ENCODE measurements at regions not wholly inside any gene's neighbourhood (a gene's known extent, or its start where the extent isn't known, plus 50 kb on each side); places are given as distances from the start of the nearest gene placed in this dataset.
"Not testable (repeated sequence)": the region's sequence is repeated elsewhere in the genome, so short reads cannot be mapped to it uniquely, and the experiment has no call there.

DNA sequence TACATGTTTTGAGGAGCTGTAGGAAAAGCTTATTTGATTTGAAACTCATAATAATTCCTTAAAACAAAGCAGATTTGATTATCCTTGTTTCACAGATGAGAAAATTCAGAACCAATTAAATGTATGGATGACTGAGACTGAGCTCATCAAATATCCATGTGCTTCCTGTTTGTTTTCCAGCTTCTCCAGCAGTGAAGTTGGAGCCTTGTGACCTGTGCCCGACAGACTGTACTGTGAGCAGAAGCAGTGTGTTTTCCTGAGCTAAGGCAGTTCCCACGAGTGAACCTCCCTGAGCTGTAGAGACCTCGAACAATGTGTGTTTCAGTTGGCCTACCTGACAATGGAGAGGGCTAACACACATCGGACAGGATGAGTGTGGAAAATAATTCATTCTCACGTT lies 599.5 kb upstream of the NRSN1 start:
- DNase-seq = no peak

GRCh38 chr6:23529902-23530301 lies 596.1 kb upstream of the NRSN1 start:
- DNase-seq = no peak

DNA sequence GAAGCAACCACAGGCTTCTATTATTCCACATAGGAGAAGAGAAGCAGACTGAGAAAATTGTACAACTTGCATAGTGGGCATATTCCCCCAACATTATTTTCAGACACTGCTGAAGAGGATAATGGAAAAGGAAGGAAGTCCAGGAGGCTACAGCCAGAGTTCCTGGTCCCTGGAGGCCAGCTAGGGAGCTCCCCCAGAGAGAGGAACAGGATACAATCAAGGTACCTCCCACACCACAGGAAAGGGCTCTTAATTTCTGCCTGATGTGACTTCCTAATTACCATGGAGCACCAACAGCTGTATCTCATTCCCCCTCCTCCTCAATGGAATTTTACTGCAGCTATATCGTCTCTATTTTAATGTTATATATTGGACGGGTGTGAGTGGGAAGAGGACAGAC lies 594.3 kb upstream of the NRSN1 start:
- DNase-seq = peak; percentile 23

GRCh38 chr6:23532227-23532626 lies 593.8 kb upstream of the NRSN1 start:
- DNase-seq = peak; percentile 20

DNA sequence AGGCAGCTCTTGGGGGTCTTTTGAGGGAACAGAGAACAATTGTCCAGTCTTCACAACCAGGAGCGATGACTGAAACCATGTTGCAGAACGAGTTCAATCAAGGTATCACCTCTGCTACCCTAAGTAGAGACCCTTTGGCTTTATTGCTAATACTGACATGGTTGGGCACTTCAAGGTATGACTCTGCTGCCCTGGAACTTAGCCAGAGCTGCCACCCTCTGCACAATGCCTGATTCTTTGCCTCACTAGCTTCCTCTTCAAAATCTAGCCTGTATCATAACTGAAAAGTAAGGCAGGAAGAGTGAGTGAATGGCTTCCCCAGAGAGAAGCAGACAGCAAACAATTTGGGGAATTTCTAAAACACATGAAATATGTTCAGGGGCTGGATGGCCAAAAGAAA lies 592.7 kb upstream of the NRSN1 start:
- DNase-seq = no peak

DNA sequence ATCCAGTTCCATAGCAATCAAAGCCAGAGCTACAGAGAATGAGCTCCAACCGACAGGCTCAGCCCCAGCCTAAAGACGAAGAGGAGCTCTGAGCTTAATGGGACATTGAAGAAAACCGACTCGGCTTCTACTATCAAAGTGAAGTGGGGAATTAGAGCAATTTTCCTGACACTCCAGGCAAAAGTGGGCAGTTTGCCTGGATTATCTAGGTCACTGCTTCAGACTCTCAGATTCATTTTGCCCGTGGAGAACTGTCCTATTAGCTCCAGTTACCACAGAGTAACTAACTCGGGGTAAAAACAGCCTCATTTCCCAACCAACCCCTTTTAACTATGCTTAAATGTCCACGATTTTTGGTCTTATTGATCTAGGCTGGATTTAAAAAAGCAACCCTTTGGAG lies 592.1 kb upstream of the NRSN1 start:
- peak; percentile 13 for DNase-seq

GRCh38 chr6:23534351-23534750 lies 591.7 kb upstream of the NRSN1 start:
- peak; percentile 48 for DNase-seq

GRCh38 chr6:23535101-23535500 lies 590.9 kb upstream of the NRSN1 start:
- DNase-seq = peak; percentile 52

DNA sequence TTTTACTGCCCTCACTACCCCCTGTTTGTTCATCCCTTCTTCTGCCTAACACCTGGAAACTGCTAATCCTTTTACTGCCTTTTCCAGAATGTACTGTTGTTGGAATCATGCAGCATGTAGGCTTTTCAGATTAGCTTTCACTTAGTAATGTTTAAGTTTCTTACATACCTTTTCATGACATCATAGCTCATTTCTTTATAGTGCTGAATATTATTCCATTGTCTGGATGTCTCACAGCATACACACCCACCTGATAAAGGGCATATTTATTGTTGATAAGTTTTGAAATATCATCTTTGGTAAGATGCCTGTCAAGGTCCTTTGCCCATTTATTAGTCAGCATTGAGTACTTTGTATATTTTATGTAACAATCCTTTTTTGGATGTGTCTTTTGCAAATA lies 588.2 kb upstream of the NRSN1 start:
- DNase-seq = no peak

GRCh38 chr6:23547851-23548250 lies 578.2 kb upstream of the NRSN1 start:
- no peak for DNase-seq

DNA sequence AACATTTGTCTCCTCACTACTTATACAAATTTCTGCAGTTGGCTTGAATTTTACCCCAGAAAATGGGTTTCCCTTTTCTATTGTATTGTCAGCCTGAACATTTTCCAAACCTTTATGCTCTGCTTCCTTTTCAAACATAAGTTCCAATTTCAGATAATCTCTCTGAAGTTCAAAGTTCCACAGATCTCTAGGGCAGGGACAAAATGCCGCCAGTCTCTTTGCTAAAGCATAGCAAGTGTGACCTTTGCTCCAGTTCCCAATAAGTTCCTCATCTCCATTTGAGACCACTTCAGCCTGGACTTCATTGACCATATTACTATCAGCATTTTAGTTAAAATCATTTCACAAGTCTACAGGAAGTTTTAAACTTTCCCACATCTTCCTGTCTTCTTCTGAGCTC lies 571.1 kb upstream of the NRSN1 start:
- DNase-seq = not testable (repeated sequence)

DNA sequence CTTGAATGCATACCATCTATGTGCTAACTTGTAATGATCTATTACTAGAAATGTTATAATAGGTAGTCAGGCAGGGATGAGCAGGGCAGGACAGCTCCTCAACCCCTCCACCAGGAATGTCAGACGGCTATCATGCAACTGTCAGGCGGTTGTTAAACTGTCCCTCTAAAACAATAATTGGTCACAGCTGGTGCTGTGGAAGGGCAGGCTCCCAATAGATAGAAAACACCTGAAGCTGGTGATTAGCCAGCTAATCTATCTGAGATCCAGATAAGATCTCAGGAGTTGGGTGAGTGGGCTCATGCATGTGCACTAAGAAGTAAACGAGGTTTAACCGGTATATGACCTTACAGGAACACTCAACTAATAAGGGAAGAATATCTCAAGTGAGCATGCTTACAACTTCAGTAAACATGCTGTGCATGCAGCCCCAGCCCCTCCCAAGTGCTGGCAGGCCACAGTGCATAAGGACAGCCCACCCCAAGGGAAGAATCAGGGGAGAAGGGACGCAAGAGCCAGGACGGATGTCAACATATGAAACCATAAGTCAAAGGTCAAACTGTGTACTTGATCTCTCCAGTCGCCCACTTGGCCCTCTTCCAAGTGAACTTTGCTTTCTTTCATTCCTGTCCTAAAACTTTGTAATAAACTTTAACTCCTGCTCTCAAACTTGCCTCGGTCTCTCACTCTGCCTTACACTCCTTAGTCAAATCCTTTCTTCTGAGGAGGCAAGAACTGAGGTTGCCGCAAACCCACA lies 566.2 kb upstream of the NRSN1 start:
- DNase-seq = no peak

- no peak for DNase-seq
Measured at GRCh38 chr6:23561732-23562131, 564.3 kb upstream of the NRSN1 start.

DNA sequence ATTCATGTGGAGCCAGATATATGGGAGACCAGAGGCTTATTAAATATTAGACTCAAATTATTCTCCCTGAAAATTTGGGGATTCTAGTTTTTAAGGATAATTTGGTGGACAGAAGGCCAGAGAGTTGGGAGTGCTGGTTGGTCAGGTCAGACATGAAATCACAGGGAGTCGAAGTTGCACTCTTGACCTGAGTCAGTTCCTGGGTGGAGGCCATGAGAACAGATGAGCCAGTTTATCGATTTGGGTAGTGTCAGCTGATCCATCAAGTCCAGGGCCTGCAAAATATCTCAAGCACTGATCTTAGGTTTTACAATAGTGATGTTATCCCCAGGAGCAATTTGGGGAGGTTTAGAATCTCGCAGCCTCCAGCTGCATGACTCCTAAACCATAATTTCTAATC lies 563.5 kb upstream of the NRSN1 start:
- no peak for DNase-seq

DNA sequence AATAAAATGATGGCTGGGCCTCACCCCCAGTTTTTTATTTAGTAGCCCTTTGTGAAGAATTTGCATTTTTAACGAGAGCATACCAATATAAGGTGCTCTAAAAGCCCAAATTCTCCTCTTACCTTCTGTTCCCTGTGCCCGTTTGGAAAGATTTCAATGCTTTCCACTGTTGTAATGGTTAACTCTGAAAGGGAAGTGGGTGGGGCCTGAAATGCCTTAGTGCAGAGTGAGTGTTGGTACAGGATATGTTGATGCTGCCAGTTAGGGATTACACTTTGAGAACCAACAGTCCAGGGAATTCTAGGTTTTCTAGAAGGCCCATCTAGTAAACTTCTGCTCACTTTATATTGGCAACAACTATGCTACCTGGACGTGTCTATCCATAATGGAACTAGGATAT lies 562.7 kb upstream of the NRSN1 start:
- no peak for DNase-seq

DNA sequence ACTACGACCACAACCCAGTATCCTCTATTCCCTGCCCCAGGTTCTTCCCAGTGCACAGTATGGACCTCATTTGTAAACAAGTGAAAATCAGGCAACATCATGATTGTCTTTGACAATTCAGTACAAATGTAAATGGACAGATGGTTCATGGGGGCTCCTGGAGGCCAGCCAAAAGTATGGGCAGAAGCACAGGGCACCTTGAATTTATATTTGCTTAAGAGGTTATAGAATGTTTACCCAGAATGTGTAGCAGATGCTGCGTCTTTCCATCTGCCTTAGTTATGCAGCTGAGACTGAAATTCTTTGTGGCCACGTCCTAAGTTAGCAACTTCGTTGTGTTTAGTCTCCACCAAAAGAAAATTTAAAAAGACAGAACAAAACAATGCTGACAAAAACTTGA lies 559.6 kb upstream of the NRSN1 start:
- DNase-seq = no peak

DNA sequence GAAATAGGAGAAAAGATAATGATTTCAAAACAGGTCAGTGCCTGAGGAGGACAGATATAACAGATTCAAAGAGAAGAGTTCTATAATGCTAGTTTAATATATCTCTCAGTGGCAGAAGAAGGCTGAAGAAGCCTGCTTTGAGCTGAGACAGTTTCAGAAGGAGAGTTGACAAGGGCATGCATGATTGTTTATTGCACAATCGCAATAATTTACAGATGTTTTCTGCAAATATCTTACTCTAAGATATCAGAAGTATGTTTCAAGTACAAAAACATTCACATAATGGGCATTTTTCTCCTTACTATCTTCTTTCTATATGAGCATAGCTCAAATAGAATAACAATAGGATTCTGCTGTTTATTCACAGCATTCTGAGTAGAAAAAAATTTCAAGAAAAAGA lies 557.7 kb upstream of the NRSN1 start:
- no peak for DNase-seq

DNA sequence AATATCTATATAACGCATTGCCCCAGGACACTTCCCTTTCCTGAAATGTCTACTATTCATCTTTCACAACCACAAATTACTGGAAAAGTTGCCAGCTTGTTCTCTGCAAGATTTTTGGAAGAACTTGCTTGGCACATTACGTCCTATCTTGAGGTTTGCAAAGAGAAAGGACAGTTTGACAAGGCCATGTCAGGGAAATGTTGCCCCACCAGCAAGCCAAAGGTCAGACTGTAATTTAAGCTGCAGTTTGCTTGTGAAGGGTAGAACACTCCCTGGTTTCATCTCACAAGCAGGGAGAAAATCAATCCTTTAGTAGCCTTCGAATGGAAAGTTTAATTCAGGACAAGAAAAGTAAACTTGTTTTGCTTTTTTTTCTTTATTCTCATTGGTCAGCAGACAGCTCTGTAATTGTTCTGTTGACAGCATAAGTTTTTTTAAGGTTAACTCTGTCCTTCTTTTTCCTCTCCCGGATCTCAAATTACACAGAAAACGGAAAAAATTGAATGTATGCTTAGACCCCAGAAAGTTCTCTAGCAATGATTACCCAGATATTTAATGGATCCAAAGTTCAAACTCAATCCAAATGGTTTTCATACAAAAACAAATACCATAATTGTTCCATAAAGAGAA lies 541.8 kb upstream of the NRSN1 start:
- no peak for DNase-seq

DNA sequence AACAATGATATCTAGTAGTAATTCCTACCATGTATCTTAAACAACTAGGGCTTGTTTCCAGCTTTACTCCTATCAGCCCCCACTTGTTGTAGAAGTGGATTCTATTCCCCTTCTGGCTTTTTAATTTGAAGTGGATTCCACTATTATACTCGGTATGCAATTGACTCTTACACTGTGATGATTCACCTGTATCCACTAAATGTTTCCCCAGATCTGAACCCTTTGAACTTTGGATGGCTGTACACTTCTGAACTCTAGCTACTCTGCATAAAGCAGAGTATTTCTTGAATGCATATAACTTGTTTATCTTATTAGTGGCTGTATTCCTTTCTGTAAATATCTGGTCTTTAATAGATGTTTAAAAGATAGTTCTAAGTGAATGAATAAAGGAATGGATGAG lies 538.4 kb upstream of the NRSN1 start:
- DNase-seq = no peak

GRCh38 chr6:23589811-23590210 lies 536.2 kb upstream of the NRSN1 start:
- DNase-seq = no peak

DNA sequence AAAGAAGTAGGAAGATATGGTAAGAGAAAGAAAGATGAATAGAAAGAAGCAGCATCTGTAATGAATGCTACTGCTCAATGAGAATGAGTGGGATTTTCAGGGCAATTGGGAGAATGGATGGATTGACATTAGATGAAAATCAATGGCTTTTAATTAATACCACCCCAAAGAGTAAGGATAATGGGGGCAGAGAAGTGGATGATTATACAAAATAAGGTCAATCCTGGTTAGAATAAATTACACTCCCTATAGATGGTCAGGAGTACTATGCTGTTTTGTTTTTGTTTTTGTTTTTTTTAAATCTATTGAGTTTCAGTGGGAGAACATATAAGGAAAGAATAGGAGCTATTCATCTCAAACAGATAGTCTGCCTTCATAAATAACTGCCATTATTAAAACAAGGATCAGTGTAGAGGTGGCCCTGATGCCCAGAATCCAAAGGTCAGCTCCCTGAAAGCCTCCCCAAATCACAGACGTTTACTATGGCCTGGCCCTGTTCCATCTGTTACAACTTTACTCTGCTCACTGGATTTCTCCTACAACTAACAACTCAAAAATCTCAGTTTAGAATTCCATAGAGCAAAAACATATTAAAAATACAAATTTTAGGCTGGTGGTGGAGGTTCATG lies 535.4 kb upstream of the NRSN1 start:
- DNase-seq = no peak

DNA sequence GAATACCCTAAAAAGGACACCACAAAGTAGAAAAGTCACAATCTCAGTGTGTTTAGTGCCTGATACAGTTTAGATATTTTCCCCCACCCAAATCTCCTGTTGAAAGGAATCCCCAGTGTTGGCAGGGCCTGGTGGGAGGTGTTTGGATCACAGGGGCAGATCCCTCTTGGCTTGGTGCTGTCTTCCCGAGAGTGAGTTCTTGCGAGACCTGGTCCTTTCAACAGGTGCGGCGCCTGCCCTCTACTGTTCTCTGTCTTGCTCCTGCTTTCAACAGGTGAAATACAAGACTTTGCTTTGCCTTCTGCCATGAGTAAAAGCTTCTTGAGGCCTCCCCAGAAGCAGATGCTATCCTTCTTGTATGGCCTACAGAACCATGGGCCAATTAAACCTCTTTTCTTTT lies 534.3 kb upstream of the NRSN1 start:
- no peak for DNase-seq

DNA sequence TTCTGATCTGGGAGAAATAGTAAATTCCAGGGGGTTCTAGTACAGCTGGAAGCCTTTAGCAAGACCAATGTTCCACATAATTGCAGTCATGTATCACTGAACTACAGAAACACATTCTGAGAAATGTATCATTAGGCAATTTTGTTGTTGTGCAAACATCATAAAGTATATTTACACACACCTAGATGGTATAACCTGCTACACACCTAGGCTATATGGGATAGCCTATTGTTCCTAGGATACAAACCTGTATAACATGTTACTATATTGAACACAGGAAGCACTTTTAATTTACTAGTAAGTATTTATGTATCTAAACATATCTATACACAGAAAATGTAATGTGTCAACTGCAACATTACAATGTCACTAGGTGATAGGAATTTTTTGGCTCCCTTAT lies 525.9 kb upstream of the NRSN1 start:
- no peak for DNase-seq

DNA sequence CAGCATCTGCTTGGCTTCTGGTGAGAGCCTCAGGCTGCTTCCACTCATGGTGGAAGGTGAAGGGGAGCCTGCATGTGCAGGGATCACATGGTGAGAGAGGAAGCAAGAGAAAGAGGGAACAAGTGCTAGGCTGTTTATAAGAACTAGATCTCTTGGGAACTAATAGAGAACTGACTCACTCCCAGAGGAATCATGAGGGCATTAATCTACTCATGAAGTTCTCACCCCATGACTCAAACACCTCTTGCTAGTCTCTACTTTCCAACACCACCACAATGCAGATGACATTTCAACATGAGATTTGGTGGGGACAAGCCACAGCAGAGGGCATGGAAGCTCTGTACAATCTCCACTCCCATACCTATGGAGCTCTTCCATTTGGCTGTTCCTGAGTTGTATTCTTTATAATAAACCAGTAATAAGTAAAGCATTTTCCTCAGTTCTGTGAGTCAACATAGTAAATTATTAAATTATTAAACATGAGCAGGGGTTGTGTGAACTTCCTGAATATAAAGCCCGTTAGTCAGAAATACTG lies 524.1 kb upstream of the NRSN1 start:
- peak; percentile 6 for DNase-seq
